A673 (cell line): ENCODE measurements at regions not wholly inside any gene's neighbourhood (a gene's known extent, or its start where the extent isn't known, plus 50 kb on each side); places are given as distances from the start of the nearest gene placed in this dataset.

Source experiments
- BruUV-seq: library from RNA; stranded (reverse); fragments of 400-500 nt; replicated peaks from 2 replicates; lab custom pipeline; 2021; lab: Mats Ljungman, UMichigan
- CTCF ChIA-PET: fragments of 300-600 bp; sonication (Branson Sonifier 250); formaldehyde crosslinking; loops from one replicate; lab custom pipeline; 2022; ENCODE audit warnings: antibody characterized with exemption; lab: Charles Lee
- POLR2A ChIA-PET: fragments of 300-600 bp; sonication (Branson Sonifier 250); formaldehyde crosslinking; loops from one replicate; lab custom pipeline; 2022; ENCODE audit warnings: antibody characterized with exemption; ENCODE audit not compliant: low non-redundant PET; lab: Charles Lee
- DNase-seq: peaks from one replicate; pipeline ENCODE4 v3.0.0-alpha.2; 2015; ENCODE audit warnings: low spot score
- H3K27ac ChIP-seq: fragments of 200-600 bp; sonication (generic); 2 replicates; pipeline ENCODE4 v1.5.1; 2016; ENCODE audit warnings: mixed run types, low read depth, mild to moderate bottlenecking, mixed read lengths, antibody characterized with exemption, low read length; ENCODE audit not compliant: poor library complexity, severe bottlenecking
- H3K27me3 ChIP-seq: fragments of 200-600 bp; sonication (generic); replicated peaks from 2 replicates; pipeline ENCODE4 v1.6.1; 2017; ENCODE audit warnings: mixed run types, low read depth, mild to moderate bottlenecking, mixed read lengths, antibody characterized with exemption, low read length; ENCODE audit not compliant: insufficient read depth, poor library complexity
- H3K36me3 ChIP-seq: fragments of 200-600 bp; sonication (generic); 2 replicates; pipeline ENCODE4 v1.6.1; 2016; ENCODE audit warnings: mixed run types, mild to moderate bottlenecking, mixed read lengths, antibody characterized with exemption, low read length; ENCODE audit not compliant: insufficient read depth, poor library complexity, severe bottlenecking
- H3K4me1 ChIP-seq: fragments of 200-600 bp; sonication (generic); 2 replicates; pipeline ENCODE4 v1.6.1; 2017; ENCODE audit warnings: mixed run types, mild to moderate bottlenecking, mixed read lengths, antibody characterized with exemption, low read length; ENCODE audit not compliant: insufficient read depth, poor library complexity, severe bottlenecking
- H3K4me3 ChIP-seq: fragments of 200-600 bp; sonication (generic); 2 replicates; pipeline ENCODE4 v1.5.1; 2016; ENCODE audit warnings: low read depth, mixed run types, mild to moderate bottlenecking, mixed read lengths, low read length; ENCODE audit not compliant: poor library complexity, severe bottlenecking
- H3K9me3 ChIP-seq: fragments of 200-600 bp; sonication (generic); 2 replicates; pipeline ENCODE4 v1.6.1; 2016; ENCODE audit warnings: mixed run types, low read depth, mild to moderate bottlenecking, mixed read lengths, antibody characterized with exemption, low read length; ENCODE audit not compliant: poor library complexity, severe bottlenecking
- EZH2 ChIP-seq: fragments of 200-600 bp; sonication (generic); IDR thresholded peaks from 2 replicates; pipeline ENCODE4 v1.6.1; 2017; ENCODE audit warnings: borderline replicate concordance, low read depth, mild to moderate bottlenecking, mixed read lengths, antibody characterized with exemption, low read length; ENCODE audit not compliant: poor library complexity, severe bottlenecking
- intact Hi-C: fragments of 100-400 bp; cut with micrococcal nuclease; formaldehyde crosslinking; loops from one replicate; pipeline ENCODE4 v1.10.0; 2022; ENCODE audit not compliant: unreplicated experiment
- TF ChIP-seq, protein P1 (sequence below): fragments of 300-800, 200-600 bp; sonication (generic); conservative IDR thresholded peaks from 2 replicates; pipeline ENCODE4 v1.5.1; 2017; ENCODE audit warnings: low read depth, mild to moderate bottlenecking, antibody characterized with exemption, low read length, moderate library complexity, mixed read lengths

- no TSS peak for BruUV-seq
- no peak for DNase-seq
- Histone ChIP-seq H3K27me3 (no peaks in the 10 kb centered on the region), H3K27ac (no peak overlapping the region), H3K4me1 (no peaks in the 10 kb centered on the region), H3K36me3 (no peaks in the 10 kb centered on the region), H3K9me3 (peaks cover 3% of the 10 kb centered on the region), H3K4me3 (no peak overlapping the region)
- ChIA-PET POLR2A (no interaction called here), CTCF (no interaction called here)
- TF ChIP-seq, protein P1, sequence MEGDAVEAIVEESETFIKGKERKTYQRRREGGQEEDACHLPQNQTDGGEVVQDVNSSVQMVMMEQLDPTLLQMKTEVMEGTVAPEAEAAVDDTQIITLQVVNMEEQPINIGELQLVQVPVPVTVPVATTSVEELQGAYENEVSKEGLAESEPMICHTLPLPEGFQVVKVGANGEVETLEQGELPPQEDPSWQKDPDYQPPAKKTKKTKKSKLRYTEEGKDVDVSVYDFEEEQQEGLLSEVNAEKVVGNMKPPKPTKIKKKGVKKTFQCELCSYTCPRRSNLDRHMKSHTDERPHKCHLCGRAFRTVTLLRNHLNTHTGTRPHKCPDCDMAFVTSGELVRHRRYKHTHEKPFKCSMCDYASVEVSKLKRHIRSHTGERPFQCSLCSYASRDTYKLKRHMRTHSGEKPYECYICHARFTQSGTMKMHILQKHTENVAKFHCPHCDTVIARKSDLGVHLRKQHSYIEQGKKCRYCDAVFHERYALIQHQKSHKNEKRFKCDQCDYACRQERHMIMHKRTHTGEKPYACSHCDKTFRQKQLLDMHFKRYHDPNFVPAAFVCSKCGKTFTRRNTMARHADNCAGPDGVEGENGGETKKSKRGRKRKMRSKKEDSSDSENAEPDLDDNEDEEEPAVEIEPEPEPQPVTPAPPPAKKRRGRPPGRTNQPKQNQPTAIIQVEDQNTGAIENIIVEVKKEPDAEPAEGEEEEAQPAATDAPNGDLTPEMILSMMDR, result no peak
- TF ChIP-seq EZH2, result no peak
- intact Hi-C loops, result no loop called here
Measured at GRCh38 chr2:117128461-117128860, 686.0 kb upstream of the DDX18 start.

DNA sequence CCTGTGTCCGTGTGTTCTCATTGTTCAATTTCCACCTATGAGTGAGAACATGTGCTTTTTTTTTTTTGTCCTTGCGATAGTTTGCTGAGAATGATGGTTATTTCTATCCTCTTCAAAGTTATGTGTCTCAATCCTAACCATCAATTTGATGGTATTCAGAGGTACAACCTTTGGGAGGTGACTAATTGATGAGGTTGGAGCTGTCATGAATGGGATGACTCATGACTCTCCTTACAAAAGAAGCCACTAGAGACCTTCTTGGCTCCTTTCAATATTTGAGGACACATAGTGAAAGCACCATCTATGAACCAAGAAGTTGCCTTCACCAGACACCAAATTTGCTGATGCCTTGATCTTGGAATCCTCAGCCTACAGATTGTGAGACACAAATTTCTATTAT lies 677.1 kb upstream of the DDX18 start:
- no peak overlapping the region for H3K4me3 ChIP-seq
- H3K27ac ChIP-seq, result no peak overlapping the region
- POLR2A ChIA-PET, result no interaction called here
- H3K4me1 ChIP-seq, result no peaks in the 10 kb centered on the region
- DNase-seq, result no peak
- H3K27me3 ChIP-seq, result no peaks in the 10 kb centered on the region
- H3K36me3 ChIP-seq, result no peaks in the 10 kb centered on the region
- no TSS peak for BruUV-seq
- TF ChIP-seq, protein P1, result no peak
- no peak for TF ChIP-seq EZH2
- intact Hi-C loops, result no loop called here
- CTCF ChIA-PET, result no interaction called here
- H3K9me3 ChIP-seq, result peaks cover 4% of the 10 kb centered on the region

GRCh38 chr2:117169036-117169765 lies 645.3 kb upstream of the DDX18 start:
- no peaks in the 10 kb centered on the region for H3K27me3 ChIP-seq

More at GRCh38 chr2:117169036-117169765, 645.3 kb upstream of the DDX18 start:
- intact Hi-C loops, result no loop called here
- TF ChIP-seq, protein P1, result no peak
- TF ChIP-seq EZH2, result no peak
- CTCF ChIA-PET, result no interaction called here
- H3K9me3 ChIP-seq, result peaks cover 7% of the 10 kb centered on the region
- POLR2A ChIA-PET, result no interaction called here
- no peaks in the 10 kb centered on the region for H3K36me3 ChIP-seq
- no peak overlapping the region for H3K4me3 ChIP-seq
- H3K4me1 ChIP-seq, result no peaks in the 10 kb centered on the region
- DNase-seq, result no peak
- no TSS peak for BruUV-seq
- no peak overlapping the region for H3K27ac ChIP-seq
